ENCODE measurements at regions not wholly inside any gene's neighbourhood (a gene's known extent, or its start where the extent isn't known, plus 50 kb on each side); places are given as distances from the start of the nearest gene placed in this dataset.
"Not testable (repeated sequence)": the region's sequence is repeated elsewhere in the genome, so short reads cannot be mapped to it uniquely, and the experiment has no call there.

- no peak for TF ChIP-seq JUND (IDR thresholded peaks at IDR 0.05; ENCODE audit: low read depth)
- no peak for DNase-seq (ENCODE audit: low read depth in 1 of 2, low spot score in 1 of 2)
- in situ Hi-C loops (cut with HindIII; ENCODE audit: low pct_unique_long_range_greater_than_20kb, low sequenced_read_pairs) = no loop called here
Measured at GRCh38 chr7:91358303-91358702, 94.1 kb downstream of the FZD1 start.

- in situ Hi-C loops (cut with HindIII; ENCODE audit: low pct_unique_long_range_greater_than_20kb, low sequenced_read_pairs); DNase-seq (ENCODE audit: low read depth in 1 of 2, low spot score in 1 of 2): not testable (repeated sequence)
Measured at GRCh38 chr7:91365097-91365496, 100.9 kb downstream of the FZD1 start.

GRCh38 chr7:91366091-91366490 lies 101.9 kb downstream of the FZD1 start:
- no peak for DNase-seq (ENCODE audit: low read depth in 1 of 2, low spot score in 1 of 2)
- TF ChIP-seq JUND (IDR thresholded peaks at IDR 0.05; ENCODE audit: low read depth) = no peak
- in situ Hi-C loops (cut with HindIII; ENCODE audit: low pct_unique_long_range_greater_than_20kb, low sequenced_read_pairs) = no loop called here

- in situ Hi-C loops (cut with HindIII; ENCODE audit: low pct_unique_long_range_greater_than_20kb, low sequenced_read_pairs) = no loop called here
- no peak for TF ChIP-seq JUND (IDR thresholded peaks at IDR 0.05; ENCODE audit: low read depth)
- DNase-seq (ENCODE audit: low read depth in 1 of 2, low spot score in 1 of 2) = no peak
Measured at GRCh38 chr7:91367812-91368578, 103.8 kb downstream of the FZD1 start.

- no peak for DNase-seq (ENCODE audit: low read depth in 1 of 2, low spot score in 1 of 2)
- in situ Hi-C loops (cut with HindIII; ENCODE audit: low pct_unique_long_range_greater_than_20kb, low sequenced_read_pairs) = no loop called here
- TF ChIP-seq JUND (IDR thresholded peaks at IDR 0.05; ENCODE audit: low read depth) = no peak
Measured at GRCh38 chr7:91372323-91372722, 108.1 kb downstream of the FZD1 start.

GRCh38 chr7:91373111-91373800 lies 109.0 kb downstream of the FZD1 start:
- DNase-seq (ENCODE audit: low read depth in 1 of 2, low spot score in 1 of 2) = no peak
- in situ Hi-C loops (cut with HindIII; ENCODE audit: low pct_unique_long_range_greater_than_20kb, low sequenced_read_pairs) = no loop called here
- no peak for TF ChIP-seq JUND (IDR thresholded peaks at IDR 0.05; ENCODE audit: low read depth)

GRCh38 chr7:91374321-91374989 lies 110.2 kb downstream of the FZD1 start:
- in situ Hi-C loops (cut with HindIII; ENCODE audit: low pct_unique_long_range_greater_than_20kb, low sequenced_read_pairs) = no loop called here
- TF ChIP-seq JUND (IDR thresholded peaks at IDR 0.05; ENCODE audit: low read depth) = no peak
- DNase-seq (ENCODE audit: low read depth in 1 of 2, low spot score in 1 of 2) = no peak

GRCh38 chr7:91375378-91375777 lies 111.1 kb downstream of the FZD1 start:
- TF ChIP-seq JUND (IDR thresholded peaks at IDR 0.05; ENCODE audit: low read depth) = no peak
- DNase-seq (ENCODE audit: low read depth in 1 of 2, low spot score in 1 of 2) = no peak
- in situ Hi-C loops (cut with HindIII; ENCODE audit: low pct_unique_long_range_greater_than_20kb, low sequenced_read_pairs) = no loop called here

- in situ Hi-C loops (cut with HindIII; ENCODE audit: low pct_unique_long_range_greater_than_20kb, low sequenced_read_pairs) = no loop called here
- TF ChIP-seq JUND (IDR thresholded peaks at IDR 0.05; ENCODE audit: low read depth) = no peak
- DNase-seq (ENCODE audit: low read depth in 1 of 2, low spot score in 1 of 2) = no peak
Measured at GRCh38 chr7:91378131-91378530, 113.9 kb downstream of the FZD1 start.

GRCh38 chr7:91379236-91379635 lies 115.0 kb downstream of the FZD1 start:
- in situ Hi-C loops (cut with HindIII; ENCODE audit: low pct_unique_long_range_greater_than_20kb, low sequenced_read_pairs) = no loop called here
- no peak for DNase-seq (ENCODE audit: low read depth in 1 of 2, low spot score in 1 of 2)
- TF ChIP-seq JUND (IDR thresholded peaks at IDR 0.05; ENCODE audit: low read depth) = no peak

- TF ChIP-seq JUND (IDR thresholded peaks at IDR 0.05; ENCODE audit: low read depth) = no peak
- DNase-seq (ENCODE audit: low read depth in 1 of 2, low spot score in 1 of 2) = no peak
- in situ Hi-C loops (cut with HindIII; ENCODE audit: low pct_unique_long_range_greater_than_20kb, low sequenced_read_pairs) = no loop called here
Measured at GRCh38 chr7:91379991-91380390, 115.8 kb downstream of the FZD1 start.

GRCh38 chr7:91383053-91383904 lies 119.0 kb downstream of the FZD1 start:
- TF ChIP-seq JUND (IDR thresholded peaks at IDR 0.05; ENCODE audit: low read depth) = no peak
- no peak for DNase-seq (ENCODE audit: low read depth in 1 of 2, low spot score in 1 of 2)
- in situ Hi-C loops (cut with HindIII; ENCODE audit: low pct_unique_long_range_greater_than_20kb, low sequenced_read_pairs) = no loop called here
